ENCODE measurements at regions not wholly inside any gene's neighbourhood (a gene's known extent, or its start where the extent isn't known, plus 50 kb on each side); places are given as distances from the start of the nearest gene placed in this dataset.

DNA sequence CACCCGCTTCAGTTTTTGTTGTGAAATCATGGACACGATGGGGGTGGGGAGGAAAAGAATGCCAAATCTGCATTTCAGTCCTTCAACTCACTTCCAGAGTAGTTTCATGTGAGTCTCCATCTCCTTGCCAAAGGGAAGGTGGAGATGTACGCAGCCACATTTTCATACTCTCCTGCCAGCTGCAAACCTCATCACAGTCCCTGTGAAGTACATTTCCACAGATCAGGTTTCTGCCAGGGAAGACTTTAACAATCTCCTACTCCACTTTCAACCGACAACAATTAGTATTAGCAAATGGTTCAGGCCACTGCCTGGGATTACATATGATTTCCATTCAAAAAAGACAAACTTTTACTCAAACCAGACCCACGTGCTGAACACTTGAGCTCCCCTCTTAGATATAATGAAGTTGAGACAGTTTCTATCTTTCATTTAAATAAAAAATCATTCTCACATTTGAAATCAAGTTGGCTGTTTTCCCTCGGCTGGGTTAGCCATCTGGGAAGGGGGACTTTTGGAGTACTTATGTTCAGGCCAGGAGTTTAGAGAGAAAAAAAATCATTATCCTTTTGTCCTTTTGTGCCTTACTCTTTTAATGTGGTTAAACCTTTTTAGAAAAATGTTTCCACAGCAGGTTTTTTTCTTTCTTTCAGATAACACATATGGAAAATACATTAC lies 51.0 kb upstream of the CEP162 start:
- peak; percentile 47 to 89 (median 77) for DNase-seq

Data from muscle of back (tissue), 3 donors.